Dermis microvascular lymphatic vessel endothelial cell (primary cell): ENCODE measurements at regions not wholly inside any gene's neighbourhood (a gene's known extent, or its start where the extent isn't known, plus 50 kb on each side); places are given as distances from the start of the nearest gene placed in this dataset.

Experiments used
- DNase-seq, 2 donors: peaks; one replicate each; pipeline versions ENCODE4 v3.0.0 to v3.0.0-alpha.2; 2010; ENCODE audit warnings: low read depth in 2 of 2

GRCh38 chr13:99663185-99663825 lies 162.0 kb downstream of the TM9SF2 start:
- DNase-seq: no peak

GRCh38 chr13:99662678-99663077 lies 161.4 kb downstream of the TM9SF2 start:
- DNase-seq: no peak

GRCh38 chr13:99661791-99662190 lies 160.5 kb downstream of the TM9SF2 start:
- DNase-seq: no peak

GRCh38 chr13:99659866-99660554 lies 158.7 kb downstream of the TM9SF2 start:
- no peak for DNase-seq

GRCh38 chr13:99659226-99659625 lies 158.0 kb downstream of the TM9SF2 start:
- no peak for DNase-seq

- peak; percentile 34 to 44 for DNase-seq
Measured at GRCh38 chr13:99658261-99658991, 157.2 kb downstream of the TM9SF2 start.

- DNase-seq: peak in 1 of 2 donors; percentile 24
Measured at GRCh38 chr13:99657848-99658260, 156.6 kb downstream of the TM9SF2 start.

GRCh38 chr13:99656844-99657381 lies 155.6 kb downstream of the TM9SF2 start:
- no peak for DNase-seq

- DNase-seq: peak; percentile 51 to 73
Measured at GRCh38 chr13:99656092-99656745, 154.9 kb downstream of the TM9SF2 start.

GRCh38 chr13:99655351-99656091 lies 154.2 kb downstream of the TM9SF2 start:
- no peak for DNase-seq

- DNase-seq: no peak
Measured at GRCh38 chr13:99654076-99654475, 152.8 kb downstream of the TM9SF2 start.

GRCh38 chr13:99653526-99653925 lies 152.3 kb downstream of the TM9SF2 start:
- DNase-seq: no peak

- DNase-seq: no peak
Measured at GRCh38 chr13:99652901-99653300, 151.6 kb downstream of the TM9SF2 start.

- no peak for DNase-seq
Measured at GRCh38 chr13:99652141-99652540, 150.9 kb downstream of the TM9SF2 start.

GRCh38 chr13:99651016-99651415 lies 149.7 kb downstream of the TM9SF2 start:
- no peak for DNase-seq

- DNase-seq: no peak
Measured at GRCh38 chr13:99650410-99650809, 149.1 kb downstream of the TM9SF2 start.

GRCh38 chr13:99648927-99649326 lies 147.7 kb downstream of the TM9SF2 start:
- DNase-seq: no peak

- DNase-seq: no peak
Measured at GRCh38 chr13:99648066-99648665, 146.9 kb downstream of the TM9SF2 start.

GRCh38 chr13:99647596-99647985 lies 146.3 kb downstream of the TM9SF2 start:
- no peak for DNase-seq

GRCh38 chr13:99646866-99647595 lies 145.8 kb downstream of the TM9SF2 start:
- no peak for DNase-seq
